RWPE2 (cell line): ENCODE measurements at regions not wholly inside any gene's neighbourhood (a gene's known extent, or its start where the extent isn't known, plus 50 kb on each side); places are given as distances from the start of the nearest gene placed in this dataset.

Source experiments
- ATAC-seq: fragments of 200-7000 bp; cut with Tn5 transposase; 3 replicates; pipeline ENCODE4 v1.9.1; 2021; ENCODE audit warnings: low read depth
- DNase-seq: peaks from one replicate; pipeline ENCODE4 v3.0.0-alpha.2; 2020; ENCODE audit warnings: low spot score
- H3K27ac ChIP-seq: fragments of 450-650 bp; 2 replicates; pipeline ENCODE4 v1.5.1; 2017; ENCODE audit warnings: mild to moderate bottlenecking; ENCODE audit not compliant: poor library complexity, severe bottlenecking
- H3K27me3 ChIP-seq: fragments of 250-450 bp; sonication (Bioruptor Pico); 2 replicates; pipeline ENCODE4 v1.5.1; 2021; ENCODE audit warnings: mild to moderate bottlenecking, moderate library complexity; ENCODE audit not compliant: insufficient read depth, poor library complexity, severe bottlenecking
- H3K36me3 ChIP-seq: fragments of 250-450 bp; sonication (Bioruptor Pico); 2 replicates; pipeline ENCODE4 v1.5.1; 2020; ENCODE audit warnings: low read depth, mild to moderate bottlenecking, moderate library complexity
- H3K4me1 ChIP-seq: fragments of 250-450 bp; sonication (Bioruptor Pico); 2 replicates; pipeline ENCODE4 v1.5.1; 2021; ENCODE audit warnings: mild to moderate bottlenecking, moderate library complexity; ENCODE audit not compliant: insufficient read depth, poor library complexity, severe bottlenecking
- H3K4me3 ChIP-seq: fragments of 250-450 bp; sonication (Bioruptor Pico); 2 replicates; pipeline ENCODE4 v1.5.1; 2021; ENCODE audit warnings: mild to moderate bottlenecking, moderate library complexity; ENCODE audit not compliant: severe bottlenecking
- H3K9me3 ChIP-seq: fragments of 250-450 bp; sonication (Bioruptor Pico); 2 replicates; pipeline ENCODE4 v1.5.1; 2021; ENCODE audit warnings: mild to moderate bottlenecking, moderate library complexity; ENCODE audit not compliant: severe bottlenecking
- TF ChIP-seq, protein P1 (sequence below): fragments of 450-650 bp; IDR thresholded peaks from one replicate; pipeline ENCODE4 v1.5.1; 2017; ENCODE audit warnings: mild to moderate bottlenecking, moderate library complexity; ENCODE audit not compliant: poor library complexity, severe bottlenecking

DNA sequence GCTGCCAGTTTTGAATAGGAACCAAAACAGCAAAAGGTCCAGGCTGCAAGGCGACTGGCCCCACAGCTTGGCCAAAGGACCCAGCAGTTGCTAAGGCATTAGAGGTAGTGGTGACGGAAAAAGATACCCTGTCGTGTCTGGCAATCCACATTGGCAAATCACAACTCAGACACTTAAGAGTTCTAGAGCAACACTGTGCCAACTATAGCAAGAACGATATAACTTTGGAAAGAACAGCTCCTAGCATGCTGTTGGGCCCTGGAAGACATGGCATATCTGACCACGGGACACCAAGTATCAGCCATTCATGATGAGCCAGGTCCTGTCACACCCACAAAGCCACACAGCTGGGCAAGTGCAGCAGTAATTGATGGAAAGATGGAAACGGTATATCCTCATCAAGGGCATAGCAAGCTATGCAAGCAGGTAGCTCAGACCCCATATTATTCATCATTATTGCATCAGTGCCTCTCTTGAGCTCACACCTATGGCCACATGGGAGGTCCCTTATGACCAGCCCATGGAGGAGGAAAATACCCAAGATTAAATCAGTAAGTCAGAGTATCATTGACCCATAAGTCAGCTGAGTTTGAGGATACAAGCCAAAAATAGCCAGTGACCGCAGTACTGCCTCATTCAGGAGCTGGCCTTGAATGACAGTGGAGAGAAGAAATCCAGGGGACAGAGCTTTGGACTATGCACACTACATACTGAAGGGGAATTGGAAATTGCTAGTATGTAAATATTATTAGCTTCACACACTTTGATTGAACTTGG is 221.2 kb downstream of the SETD4 start:
- Histone ChIP-seq H3K27me3 (no peaks in the 10 kb centered on the region), H3K4me1 (no peaks in the 10 kb centered on the region), H3K4me3 (no peak overlapping the region), H3K36me3 (no peaks in the 10 kb centered on the region), H3K9me3 (no peaks in the 10 kb centered on the region), H3K27ac (no peak overlapping the region)
- TF ChIP-seq, protein P1, sequence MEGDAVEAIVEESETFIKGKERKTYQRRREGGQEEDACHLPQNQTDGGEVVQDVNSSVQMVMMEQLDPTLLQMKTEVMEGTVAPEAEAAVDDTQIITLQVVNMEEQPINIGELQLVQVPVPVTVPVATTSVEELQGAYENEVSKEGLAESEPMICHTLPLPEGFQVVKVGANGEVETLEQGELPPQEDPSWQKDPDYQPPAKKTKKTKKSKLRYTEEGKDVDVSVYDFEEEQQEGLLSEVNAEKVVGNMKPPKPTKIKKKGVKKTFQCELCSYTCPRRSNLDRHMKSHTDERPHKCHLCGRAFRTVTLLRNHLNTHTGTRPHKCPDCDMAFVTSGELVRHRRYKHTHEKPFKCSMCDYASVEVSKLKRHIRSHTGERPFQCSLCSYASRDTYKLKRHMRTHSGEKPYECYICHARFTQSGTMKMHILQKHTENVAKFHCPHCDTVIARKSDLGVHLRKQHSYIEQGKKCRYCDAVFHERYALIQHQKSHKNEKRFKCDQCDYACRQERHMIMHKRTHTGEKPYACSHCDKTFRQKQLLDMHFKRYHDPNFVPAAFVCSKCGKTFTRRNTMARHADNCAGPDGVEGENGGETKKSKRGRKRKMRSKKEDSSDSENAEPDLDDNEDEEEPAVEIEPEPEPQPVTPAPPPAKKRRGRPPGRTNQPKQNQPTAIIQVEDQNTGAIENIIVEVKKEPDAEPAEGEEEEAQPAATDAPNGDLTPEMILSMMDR = no peak
- DNase-seq = no peak
- no peak for ATAC-seq

GRCh38 chr21:35838350-35838749 is 222.0 kb downstream of the SETD4 start:
- TF ChIP-seq, protein P1 = no peak
- Histone ChIP-seq H3K27ac (no peak overlapping the region), H3K4me3 (no peak overlapping the region), H3K9me3 (no peaks in the 10 kb centered on the region), H3K36me3 (no peaks in the 10 kb centered on the region), H3K4me1 (no peaks in the 10 kb centered on the region), H3K27me3 (no peaks in the 10 kb centered on the region)
- ATAC-seq = no peak
- DNase-seq = no peak

- no peak overlapping the region for H3K27ac ChIP-seq
- ATAC-seq = no peak
- no peaks in the 10 kb centered on the region for H3K27me3 ChIP-seq
- H3K36me3 ChIP-seq = no peaks in the 10 kb centered on the region
- no peak for DNase-seq
- TF ChIP-seq, protein P1 = no peak
- H3K4me1 ChIP-seq = no peaks in the 10 kb centered on the region
- H3K9me3 ChIP-seq = no peaks in the 10 kb centered on the region
- H3K4me3 ChIP-seq = no peak overlapping the region
These were observed 226.3 kb downstream of the SETD4 start for GRCh38 chr21:35833991-35834390.

DNA sequence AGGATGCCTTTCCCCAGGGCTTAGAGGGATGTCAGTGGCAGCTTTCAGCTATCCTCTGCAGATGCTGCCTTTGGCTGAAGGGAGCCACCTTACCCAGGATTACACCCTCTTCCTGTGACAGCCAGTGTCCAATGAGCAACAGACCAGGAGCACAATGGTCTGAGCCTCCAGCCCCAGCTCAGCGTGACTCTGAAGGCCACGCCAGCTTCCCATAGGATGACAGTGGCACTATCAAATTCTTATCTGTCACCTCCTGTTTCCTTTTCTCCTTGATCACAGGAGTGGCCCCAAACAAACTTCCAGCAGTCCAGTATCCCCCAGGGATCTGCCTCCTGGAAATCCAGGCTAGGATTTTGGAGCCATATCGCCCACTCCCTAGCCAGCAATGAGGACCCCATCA is 226.9 kb downstream of the SETD4 start:
- Histone ChIP-seq H3K4me1 (no peaks in the 10 kb centered on the region), H3K9me3 (no peaks in the 10 kb centered on the region), H3K27ac (no peak overlapping the region), H3K4me3 (no peak overlapping the region), H3K27me3 (no peaks in the 10 kb centered on the region), H3K36me3 (no peaks in the 10 kb centered on the region)
- no peak for ATAC-seq
- DNase-seq = no peak
- TF ChIP-seq, protein P1 = no peak

DNA sequence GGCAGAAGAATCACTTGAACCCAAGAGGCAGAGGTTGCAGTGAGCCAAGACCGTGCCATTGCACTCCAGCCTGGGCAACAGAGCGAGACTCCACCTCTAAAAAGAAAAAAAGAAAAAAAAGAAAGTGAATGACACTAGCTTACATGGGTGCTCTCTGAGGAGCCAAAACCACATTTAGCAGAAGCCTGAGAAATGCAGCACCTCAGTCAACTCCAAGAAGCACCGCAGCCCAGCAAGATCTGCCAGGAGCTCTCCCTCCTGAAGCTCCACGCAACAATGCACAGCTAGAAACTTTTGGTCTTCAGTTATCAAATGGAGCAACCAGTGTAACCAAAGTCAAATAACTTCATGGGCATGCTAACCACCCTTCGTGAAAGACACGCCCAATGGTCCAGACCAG is 229.1 kb downstream of the SETD4 start:
- H3K9me3 ChIP-seq = no peaks in the 10 kb centered on the region
- no peaks in the 10 kb centered on the region for H3K4me1 ChIP-seq
- DNase-seq (no peak), ATAC-seq (no peak)
- H3K27me3 ChIP-seq = no peaks in the 10 kb centered on the region
- no peaks in the 10 kb centered on the region for H3K36me3 ChIP-seq
- TF ChIP-seq, protein P1 = no peak
- no peak overlapping the region for H3K27ac ChIP-seq
- H3K4me3 ChIP-seq = no peak overlapping the region
